Left lobe of liver (tissue), 2 donors: ENCODE measurements at regions not wholly inside any gene's neighbourhood (a gene's known extent, or its start where the extent isn't known, plus 50 kb on each side); places are given as distances from the start of the nearest gene placed in this dataset.

Experiments
- ATAC-seq: fragments of 200-7000 bp; cut with Tn5 transposase; one replicate; pipeline ENCODE4 v1.9.1; 2020; ENCODE audit warnings: mild to moderate bottlenecking, moderate library complexity
- DNase-seq: peaks from one replicate; pipeline ENCODE4 v3.0.0-alpha.2; 2020; ENCODE audit warnings: low spot score
- donor health status: DM: no; HTN: no; CAD: no; lungs with moderate emphysema.
- donor health status: DM: no; HTN: yes; CAD: no.

DNA sequence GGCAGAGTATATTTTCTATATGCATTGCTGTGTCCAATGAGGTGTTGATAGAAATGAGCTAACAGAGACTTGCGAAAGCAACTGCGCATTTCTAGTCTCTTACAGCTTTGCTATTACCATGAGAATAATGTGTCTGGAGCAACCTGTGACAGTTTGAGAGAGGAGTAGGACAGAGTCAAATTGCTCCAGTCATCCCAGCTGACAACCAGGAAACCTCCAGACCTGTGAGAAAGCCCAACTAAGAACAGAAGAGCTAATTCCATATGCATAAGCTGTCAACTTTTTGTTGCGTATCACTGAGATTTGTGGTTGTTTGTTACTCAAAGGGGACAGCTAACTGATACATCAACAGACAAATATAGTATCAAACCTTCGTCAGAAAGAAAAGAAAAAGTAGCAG, 354.1 kb upstream of the LRRC7 start:
- DNase-seq (no peak), ATAC-seq (no peak)

DNA sequence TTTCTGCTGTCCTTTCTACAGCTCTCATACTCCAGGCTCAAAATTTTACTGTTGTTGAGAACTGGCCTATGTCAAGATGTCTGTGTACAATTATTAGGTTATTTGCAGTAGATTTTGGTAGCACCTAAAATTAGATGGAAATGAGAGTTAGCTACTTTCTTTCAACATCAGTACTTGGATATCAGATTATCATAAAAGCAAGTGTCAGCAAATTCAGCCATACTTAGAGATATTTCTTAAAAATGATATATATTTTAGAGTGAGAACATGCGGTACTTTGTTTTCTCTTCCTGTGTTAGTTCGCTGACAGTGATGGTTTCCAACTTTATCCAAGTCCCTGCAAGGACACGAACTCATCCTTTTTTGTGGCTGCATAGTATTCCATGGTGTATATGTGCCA, 351.8 kb upstream of the LRRC7 start:
- DNase-seq (no peak), ATAC-seq (no peak)

DNA sequence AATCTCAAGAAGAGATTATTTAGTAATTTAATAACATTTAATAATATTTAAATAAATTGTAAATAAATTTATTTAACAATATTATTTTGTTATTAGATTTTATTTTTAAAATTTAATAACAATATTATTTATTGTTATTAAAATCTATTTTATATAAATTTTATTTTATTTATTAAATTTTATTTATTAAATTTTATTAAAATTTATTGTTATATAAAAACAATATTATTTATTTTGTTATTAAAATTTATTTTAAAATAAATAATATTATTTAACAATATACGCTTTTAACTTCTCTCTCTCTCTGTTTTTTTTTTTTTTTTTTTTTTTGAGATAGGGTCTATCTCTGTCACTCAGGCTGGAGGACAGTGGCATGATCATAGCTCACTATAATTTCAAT, 347.1 kb upstream of the LRRC7 start:
- ATAC-seq (no peak), DNase-seq (no peak)

DNA sequence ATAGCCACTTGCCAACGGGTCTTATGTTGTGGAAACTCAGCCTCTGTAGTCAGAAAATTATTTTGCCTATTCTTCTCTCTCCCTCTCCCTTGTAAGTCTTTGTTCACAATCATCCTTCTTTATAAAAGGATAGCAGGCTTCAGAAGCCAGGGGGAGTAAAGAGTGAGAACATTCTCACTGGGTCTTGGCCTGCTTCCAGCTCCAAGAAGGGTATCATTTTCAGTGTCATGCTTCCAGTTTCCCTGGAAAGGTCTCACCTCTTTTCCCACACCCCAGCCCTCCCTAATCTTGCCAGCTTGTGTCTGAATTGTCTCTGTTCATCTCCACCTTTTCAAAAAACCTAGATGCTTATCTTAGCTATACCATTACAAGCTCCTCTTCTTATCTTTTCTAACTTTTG, 346.2 kb upstream of the LRRC7 start:
- ATAC-seq (no peak), DNase-seq (no peak)

DNA sequence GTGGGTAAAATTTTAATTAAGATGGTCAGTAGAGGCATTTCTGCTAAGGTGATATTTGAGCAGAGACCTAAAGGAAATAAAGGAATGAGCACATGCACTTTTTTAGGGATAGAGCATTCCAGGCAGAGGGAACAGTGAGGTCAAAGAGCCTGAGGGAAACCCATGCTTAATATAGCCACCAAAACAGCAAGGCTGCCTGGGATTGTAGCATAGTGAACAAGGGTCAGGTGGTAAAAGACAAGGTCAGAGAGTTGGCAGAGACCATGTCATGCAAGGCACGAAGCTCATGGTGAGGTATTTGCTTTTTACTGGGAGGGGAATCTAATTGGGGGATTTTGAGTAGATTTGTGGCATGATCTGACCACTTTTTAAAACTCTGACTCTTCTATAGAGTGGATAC, 344.6 kb upstream of the LRRC7 start:
- DNase-seq (no peak), ATAC-seq (peak; percentile 27)

DNA sequence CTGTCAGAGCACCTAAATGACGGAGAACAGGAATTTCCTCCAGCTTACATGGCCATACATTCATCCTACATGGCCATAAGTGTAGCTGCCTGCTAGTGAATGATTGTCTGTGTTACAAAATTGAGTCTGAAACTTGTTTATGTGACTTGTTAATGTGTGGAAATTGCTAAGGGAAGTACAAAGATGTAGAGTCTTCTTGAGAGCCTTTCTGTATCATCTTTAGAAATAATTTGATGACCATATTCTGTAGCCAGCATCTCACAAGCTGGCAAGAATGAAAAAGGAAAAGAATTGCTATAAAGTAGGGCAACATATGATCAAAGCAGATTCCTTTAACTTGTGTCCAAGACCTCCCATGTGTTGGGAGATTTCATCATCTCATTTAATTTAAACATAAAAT, 339.2 kb upstream of the LRRC7 start:
- DNase-seq (no peak), ATAC-seq (no peak)

DNA sequence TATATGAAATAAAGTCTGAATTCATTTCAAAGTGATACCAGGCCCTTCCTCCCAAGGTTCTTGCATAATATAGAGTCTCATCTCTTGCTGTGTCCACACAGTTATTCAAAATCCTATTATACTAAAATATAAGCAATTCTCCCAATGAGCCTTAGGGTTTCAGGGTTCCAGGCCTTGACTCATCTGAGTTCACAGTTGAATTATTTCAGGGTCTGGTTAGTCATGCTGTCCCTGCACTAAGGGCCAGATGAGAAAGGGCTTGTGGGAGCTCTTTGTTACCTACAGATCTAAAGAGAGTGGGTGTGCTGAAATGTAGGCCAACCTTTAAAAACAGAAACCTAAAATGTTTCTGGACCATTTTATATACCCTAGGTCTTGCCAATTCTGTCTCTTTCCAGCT, 337.5 kb upstream of the LRRC7 start:
- DNase-seq (no peak), ATAC-seq (no peak)

DNA sequence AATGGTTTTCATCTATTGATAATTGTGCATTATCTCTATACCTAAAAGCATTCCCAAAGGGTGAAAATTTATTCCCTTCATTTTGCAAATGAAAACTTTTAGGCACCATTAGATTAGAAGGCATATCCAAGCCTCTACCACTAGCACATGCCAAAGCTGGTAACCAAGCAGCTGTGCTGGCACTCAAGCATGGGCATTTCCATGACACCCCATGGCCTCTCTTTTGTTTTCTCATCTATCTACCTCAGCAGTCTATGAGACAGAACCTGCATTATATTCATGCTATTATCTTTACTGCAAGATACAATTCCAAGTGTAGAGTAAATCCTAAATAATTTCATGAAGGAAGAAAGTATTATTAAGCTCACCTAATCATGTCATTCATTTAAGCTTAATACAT, 334.3 kb upstream of the LRRC7 start:
- ATAC-seq (no peak), DNase-seq (no peak)

DNA sequence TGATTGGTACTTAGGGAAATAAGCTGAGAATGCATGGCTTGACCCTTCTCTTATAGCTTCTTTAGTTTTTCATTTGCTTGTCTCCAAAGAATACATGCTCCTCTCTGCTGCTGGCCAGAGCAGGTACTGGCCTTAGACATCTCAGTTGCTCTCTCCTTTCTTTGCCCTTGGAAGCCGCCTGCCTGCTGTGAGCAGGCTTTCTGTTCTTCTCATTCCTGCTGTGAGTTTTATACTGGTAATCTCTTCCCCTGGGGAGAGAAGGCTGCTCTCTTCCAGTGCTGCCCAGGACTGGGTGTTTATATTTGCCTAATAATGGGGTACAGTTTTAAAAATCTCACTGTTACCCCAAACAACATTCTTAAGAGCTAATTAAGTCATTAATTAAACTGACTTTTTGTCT, 323.5 kb upstream of the LRRC7 start:
- DNase-seq (no peak), ATAC-seq (no peak)

DNA sequence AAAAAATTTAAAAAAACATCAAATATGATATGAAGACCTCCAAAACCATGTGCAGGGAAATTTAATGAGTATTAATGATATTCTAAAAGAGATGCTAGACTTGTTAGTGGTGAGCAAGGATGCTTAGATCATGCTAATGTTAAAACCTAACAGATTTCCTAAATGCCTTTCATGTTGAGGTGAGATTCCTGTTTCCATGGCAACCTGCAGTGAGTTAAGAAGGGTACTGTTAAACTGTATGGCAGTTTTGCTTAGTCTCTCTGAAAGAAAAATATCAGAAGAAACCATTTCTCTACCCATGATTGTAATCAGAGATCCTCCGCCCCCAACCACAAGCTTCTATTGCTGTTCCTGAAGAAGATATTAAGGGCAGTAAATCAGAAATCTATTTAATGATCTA, 321.6 kb upstream of the LRRC7 start:
- ATAC-seq (no peak), DNase-seq (no peak)

DNA sequence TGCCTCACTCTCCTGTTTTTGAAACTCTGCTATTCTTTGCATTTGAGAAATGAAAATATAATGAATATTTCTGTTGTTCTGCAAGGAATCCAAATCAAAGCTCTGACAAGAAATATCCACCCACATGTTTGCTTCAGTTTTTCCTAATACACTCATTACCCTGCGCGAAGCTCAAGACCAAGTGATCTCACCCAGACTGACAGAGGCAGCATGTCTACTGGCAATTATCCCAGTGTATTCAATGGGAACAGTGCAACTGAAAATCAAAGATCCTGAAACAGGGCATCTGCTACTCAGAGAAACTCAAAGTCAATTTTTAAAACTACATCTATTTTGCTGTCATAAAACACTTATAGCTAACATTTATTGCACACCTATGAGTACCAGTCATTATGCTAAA, 321.0 kb upstream of the LRRC7 start:
- ATAC-seq (no peak), DNase-seq (no peak)

DNA sequence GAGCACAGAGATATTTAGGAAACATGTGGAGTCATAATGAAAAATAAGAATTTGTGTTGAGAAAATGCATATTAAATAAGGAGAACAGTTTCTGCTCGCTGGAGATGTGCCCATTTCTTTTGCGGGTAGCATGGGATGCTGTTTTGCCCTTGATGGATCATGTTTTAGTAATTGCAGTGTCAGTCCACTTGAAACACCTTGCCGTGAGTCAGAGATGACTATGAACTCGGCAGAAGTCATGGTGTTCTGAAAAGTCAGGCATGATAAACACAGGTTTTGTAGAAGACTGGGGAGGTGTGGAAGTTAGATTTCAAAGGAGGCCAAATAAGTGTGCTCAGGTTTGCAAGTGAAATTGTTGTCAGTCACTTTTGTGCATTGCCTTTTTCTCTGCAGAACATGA, 315.0 kb upstream of the LRRC7 start:
- DNase-seq (no peak), ATAC-seq (no peak)

DNA sequence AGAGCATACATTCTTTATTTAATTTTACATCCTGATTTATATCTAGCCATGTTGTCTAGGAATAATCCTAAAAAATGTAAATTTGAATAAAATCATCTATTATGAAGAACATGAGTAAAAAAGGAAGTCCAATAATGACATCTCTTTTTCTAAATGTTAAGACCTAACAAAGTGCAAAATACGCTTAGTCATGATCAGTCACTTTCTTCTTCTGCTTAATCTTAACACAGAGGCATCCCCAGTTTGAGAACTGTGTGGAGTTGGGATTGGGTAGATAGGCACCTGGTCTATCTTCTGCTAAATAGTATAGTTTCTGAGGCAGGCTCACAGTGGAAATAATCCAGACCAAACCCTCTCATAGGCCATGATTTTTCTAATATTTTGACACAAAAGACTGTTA, 311.7 kb upstream of the LRRC7 start:
- ATAC-seq = no peak

DNA sequence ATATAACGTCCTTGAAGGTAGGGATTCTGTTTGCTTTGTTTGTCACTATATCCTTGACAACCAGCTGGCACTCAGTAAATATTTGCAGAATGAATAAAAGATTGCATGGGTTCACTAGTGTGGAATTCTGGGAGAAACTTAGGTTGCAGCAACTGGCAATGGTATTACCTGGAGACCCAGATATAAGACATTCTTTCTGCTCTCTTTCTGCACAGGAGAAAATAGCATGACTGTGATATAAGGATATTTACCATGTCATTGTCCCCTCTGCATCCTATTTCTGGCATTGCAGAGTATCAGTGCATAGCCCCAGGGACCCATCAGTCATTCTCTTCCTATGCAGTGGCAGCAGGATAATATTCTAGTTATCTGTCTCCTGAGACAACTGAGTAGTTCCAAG, 308.9 kb upstream of the LRRC7 start:
- ATAC-seq (no peak), DNase-seq (no peak)

More for the DNA sequence above, 311.7 kb upstream of the LRRC7 start:
- no peak for DNase-seq

DNA sequence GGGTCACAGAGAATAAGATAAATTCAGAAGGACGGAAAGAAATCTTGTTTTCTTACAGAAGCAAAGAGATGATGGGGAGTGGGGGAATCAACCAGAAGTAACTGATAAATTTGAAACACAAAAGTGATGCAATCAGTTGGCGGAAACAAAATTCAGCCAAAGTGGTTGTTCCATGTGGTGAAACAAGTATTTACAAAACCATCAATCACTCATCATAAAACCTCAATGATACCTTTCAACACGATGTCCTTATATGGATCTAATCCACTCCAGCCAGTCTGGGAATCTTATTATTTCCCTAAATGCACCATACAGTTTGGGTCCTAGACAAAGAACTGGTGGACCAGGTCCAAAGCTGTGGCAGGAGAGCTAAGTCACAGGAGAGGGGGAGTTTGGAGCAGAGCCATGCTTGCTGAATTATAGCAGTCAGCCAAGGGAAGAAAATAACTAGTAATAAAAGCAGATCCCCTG, 303.8 kb upstream of the LRRC7 start:
- ATAC-seq = no peak
- no peak for DNase-seq

DNA sequence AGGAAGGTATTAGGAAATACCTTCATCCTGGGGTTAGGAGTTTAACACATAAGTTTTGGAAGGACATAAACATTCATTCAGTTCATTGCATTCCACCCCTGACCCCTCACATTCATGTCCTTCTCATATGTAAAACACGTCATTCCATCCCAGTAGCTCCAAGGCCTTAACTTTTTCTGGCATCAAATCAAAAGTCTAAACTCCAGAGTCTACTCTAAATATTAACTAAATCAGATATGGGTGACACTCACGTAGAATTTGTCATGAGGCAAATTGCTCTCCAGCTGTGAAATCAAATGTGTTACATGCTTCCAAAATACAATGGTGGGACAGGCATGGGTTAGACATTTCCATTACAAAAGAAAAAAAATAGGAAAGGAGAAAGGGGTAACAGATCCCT, 298.2 kb upstream of the LRRC7 start:
- ATAC-seq (peak; percentile 87), DNase-seq (no peak)

DNA sequence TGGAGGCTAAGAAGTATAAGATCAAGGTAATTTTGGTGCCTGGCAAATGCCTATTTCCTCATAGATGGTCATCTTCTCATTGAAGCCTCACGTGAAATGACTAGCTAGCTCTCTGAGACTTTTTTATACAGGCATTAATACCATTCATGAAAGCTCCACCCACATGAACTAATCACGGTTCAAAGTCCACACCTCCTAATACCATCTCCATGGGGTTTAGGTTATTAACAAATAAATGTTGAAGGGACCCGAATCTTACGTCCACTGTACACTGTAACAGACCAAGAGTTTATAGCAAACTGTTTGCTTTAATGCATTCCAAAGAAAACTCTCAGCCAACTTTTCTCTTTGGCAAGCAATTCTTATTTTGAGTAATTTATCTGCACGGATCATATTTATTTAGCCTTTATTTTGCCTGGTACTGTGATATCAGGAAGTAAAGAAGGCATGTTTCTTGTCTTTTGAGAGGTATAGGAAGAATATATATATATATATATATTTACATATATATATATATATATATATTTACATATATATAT, 296.1 kb upstream of the LRRC7 start:
- DNase-seq (no peak), ATAC-seq (peak; percentile 71)

DNA sequence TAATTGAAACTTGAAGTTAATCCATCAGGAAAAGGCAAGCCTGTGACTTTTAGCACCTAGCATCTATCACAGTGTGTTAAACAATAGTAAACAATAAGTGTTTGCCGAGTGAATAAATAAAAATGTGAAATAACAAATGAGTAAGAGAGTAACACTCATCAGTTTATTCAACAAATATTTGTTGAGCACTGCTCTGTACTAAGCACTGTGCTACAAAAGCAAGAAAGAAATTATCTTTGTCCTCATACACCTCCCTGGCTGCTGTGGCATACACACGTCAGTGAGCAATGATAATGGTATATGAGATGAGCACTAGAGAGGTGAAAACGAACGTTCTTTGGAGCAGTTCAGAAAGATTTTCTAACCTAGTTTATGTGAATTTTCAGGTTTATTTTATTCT, 295.0 kb upstream of the LRRC7 start:
- no peak for DNase-seq
- no peak for ATAC-seq

DNA sequence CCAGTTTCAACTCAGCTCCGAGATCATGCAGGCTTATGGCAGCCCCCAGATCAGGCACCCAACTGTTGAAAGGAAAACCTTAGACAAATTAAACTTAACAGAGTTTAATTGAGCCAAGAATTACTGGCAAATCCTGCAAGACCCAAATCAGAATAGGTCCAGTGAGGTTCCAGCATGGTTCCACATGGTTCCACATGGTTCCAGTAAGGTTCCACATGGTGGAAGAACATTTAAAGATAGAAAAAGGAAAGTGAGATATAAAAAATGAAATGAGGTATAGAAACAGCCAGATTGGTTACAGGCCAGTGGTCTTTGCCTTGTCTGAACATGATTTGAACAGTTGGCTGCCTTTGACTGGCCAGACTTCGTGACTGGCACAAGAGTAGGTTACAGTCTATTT, 288.8 kb upstream of the LRRC7 start:
- DNase-seq (no peak), ATAC-seq (no peak)

DNA sequence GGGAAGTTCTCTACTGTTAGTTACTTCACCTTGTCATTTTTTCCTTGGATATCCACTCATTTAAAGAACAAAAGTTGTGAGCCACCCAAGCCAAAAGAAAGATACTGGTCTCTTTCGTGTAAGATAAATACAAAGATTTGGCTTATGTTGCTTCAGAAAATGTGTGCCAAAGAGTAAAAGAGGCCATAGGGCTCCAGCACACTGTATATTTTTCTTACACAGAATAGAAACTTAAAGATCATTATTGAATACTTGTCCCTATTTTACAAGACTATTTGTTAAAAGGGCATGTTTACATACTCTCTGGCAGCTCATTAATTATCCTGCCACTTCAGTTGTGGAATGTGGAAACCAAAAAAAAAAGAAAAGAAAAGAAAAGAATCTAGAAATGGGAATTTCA, 284.2 kb upstream of the LRRC7 start:
- DNase-seq (no peak), ATAC-seq (no peak)

DNA sequence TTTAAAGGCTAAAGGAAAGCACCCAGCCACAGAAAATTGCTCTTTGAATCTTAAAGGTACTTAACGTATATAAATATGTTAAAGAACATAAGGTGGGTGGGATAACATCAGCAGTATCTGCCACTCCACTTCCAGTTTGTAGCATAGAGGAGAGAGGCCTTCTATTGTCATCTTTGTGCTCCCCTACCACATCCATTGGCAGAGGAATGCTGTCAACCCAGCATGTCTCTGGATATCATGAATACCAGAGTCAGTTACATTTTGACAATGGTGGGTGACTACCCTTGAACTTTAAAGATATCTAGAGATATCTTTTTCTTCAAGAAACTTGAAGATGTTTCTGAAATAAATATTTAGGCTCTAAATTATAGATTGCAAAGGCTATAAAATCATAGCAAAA, 283.2 kb upstream of the LRRC7 start:
- ATAC-seq = no peak
- DNase-seq = no peak

DNA sequence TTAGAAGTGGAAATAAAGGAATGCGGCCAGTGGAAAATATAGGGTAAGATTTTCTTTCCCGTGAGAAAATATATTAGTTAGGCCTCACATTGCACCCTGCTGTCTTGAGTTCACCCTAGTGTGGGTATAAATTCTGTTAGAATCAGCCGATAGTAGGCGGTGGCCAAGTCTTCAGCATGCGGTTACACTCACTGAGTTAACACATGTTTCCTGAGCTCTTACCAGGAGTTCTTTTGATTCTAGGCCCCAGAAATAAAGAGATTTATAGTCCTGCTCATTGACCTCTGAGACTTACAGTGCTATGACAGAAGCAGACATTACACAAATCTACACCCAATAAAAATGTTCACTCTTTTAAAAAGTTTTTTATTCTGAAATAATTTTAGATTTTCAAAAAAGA, 279.3 kb upstream of the LRRC7 start:
- DNase-seq = no peak
- ATAC-seq = no peak

DNA sequence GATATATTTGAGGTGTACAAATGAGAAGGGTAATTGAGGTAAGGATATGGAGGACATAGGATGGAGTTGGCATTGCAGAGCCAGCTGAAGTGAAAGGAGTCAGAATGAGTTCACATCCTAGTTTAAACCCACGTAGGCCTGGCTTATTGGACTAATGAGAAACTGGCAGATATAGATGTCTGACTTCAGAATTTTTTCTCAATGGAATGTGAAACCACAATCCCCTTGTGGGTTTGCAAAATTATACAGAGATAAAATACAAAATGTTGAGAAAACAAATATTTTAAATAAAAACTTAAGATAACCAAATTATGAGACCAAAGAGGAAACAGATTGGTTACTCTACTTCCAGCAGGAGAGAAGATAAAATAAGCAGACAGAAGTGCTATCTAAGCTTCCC, 277.4 kb upstream of the LRRC7 start:
- ATAC-seq (no peak), DNase-seq (no peak)

DNA sequence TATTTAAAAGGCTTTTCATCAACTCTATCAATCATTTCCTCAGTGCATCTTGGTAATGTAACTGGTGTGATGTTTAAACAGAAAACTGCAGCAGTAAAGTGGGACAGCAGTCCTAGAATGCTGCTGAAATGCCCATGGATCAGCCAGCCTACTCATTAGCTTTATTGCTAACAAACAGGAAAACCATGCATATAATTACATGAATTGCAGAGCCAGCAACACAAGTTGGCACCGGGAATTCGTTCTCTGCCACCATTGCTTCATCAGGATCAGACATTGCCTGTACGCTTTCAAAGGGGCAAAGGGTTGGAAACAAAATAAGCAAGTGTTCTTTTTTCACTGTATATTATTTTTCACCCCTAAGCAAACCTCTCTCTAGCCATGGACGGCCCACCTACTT, 276.2 kb upstream of the LRRC7 start:
- ATAC-seq = no peak
- no peak for DNase-seq
